ENCODE measurements at regions not wholly inside any gene's neighbourhood (a gene's known extent, or its start where the extent isn't known, plus 50 kb on each side); places are given as distances from the start of the nearest gene placed in this dataset.

DNA sequence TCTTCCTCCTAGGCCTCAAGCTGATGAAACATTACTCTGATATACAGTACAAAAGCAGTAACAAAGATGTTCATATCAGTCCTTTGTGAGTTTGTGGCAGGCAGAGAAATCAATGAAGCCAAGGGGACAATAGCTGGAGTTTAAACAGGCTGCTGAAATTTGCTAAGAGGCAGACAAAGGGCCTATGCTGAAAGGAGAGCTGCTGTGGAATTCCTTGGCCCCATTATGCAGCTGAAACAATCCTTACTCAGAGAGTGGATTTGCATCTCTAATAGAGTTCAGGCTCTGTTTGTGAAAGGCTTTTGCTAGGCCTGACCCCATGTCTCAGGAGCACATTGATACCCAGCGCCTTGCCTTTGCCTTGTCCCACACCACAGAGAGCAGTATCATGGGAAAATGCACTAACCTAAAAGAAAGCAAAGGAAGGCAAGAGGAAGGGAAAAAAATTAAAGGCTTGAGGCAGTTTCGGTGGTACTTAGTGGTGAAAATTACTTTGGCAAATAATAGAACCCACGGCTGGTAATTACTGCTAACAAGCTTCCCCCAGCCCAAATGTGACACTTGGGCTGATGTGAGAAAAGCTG is 195.0 kb upstream of the EPHA3 start:
- in situ Hi-C loops (cut with MboI), result no loop called here

DNA sequence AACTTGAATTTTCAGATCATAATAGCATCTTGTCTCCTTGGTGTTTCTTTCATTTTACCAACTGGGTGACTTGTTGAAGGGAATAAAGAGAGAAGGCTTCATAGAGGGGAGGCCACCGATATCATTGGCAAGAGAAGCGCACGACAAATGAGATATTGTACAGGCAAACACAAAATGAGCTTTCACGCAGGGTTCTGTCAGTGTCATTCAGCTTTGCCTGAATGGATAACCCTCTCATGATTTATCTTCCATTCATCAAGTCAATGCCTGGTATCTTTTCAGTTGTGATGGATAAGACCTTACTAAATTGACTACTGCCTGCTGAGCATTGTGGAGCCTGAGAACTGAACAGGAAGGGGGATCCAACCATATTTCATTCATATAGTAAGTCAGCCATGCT is 188.6 kb upstream of the EPHA3 start:
- no peak for ATAC-seq
- no peak for FAIRE-seq
- BruUV-seq (replicated peaks), result no TSS peak
- in situ Hi-C loops (cut with MboI), result no loop called here
- H3K27ac ChIP-seq (ENCODE audit: control insufficient read depth, insufficient read depth), result no peak overlapping the region
- H3K27me3 ChIP-seq (replicated peaks in 1 of 2; ENCODE audit: control insufficient read depth in 2 of 2, insufficient read depth in 2 of 2, low read length in 1 of 2), result no peaks in the 10 kb centered on the region
- intact Hi-C loops (cut with micrococcal nuclease; ENCODE audit: unreplicated experiment), result no loop called here
- ChIA-PET RAD21 (ENCODE audit: unreplicated experiment) (no interaction called here), POLR2A (no interaction called here), CTCF (no interaction called here), SMC1A (ENCODE audit: uncharacterized antibody, unreplicated experiment) (interaction anchor here (0.6 kb wide), 1 partner anchor 1136 kb away, joined by 3 read pairs; no protein-coding TSS in a partner anchor)
- H4K20me1 ChIP-seq (ENCODE audit: control insufficient read depth, insufficient read depth), result no peaks in the 10 kb centered on the region
- no peaks in the 10 kb centered on the region for H3K9me3 ChIP-seq (replicated peaks; ENCODE audit: control insufficient read depth, insufficient read depth, low read length)
- WGBS (ENCODE audit: insufficient coverage, insufficient replicate concordance, low lambda C conversion rate, missing lambda C conversion rate), result 86% methylated on average over 4 of the region's 4 CpGs
- H3K4me2 ChIP-seq (ENCODE audit: control insufficient read depth, insufficient read depth), result no peak overlapping the region
- no peak overlapping the region for H3K4me3 ChIP-seq
- H3K36me3 ChIP-seq (ENCODE audit: control insufficient read depth in 2 of 2, insufficient read depth in 2 of 2, low read length in 1 of 2), result no peaks in the 10 kb centered on the region
- no peak for DNase-seq (ENCODE audit: low read depth, low spot score)
- H3K4me1 ChIP-seq (ENCODE audit: control insufficient read depth, insufficient read depth, low read length), result no peaks in the 10 kb centered on the region
- no peaks in the 10 kb centered on the region for H3K79me2 ChIP-seq (ENCODE audit: control insufficient read depth, insufficient read depth, low read length)
- H3K9ac ChIP-seq (ENCODE audit: control insufficient read depth, insufficient read depth, low read length), result no peak overlapping the region
- no peak overlapping the region for H2AFZ ChIP-seq (ENCODE audit: control insufficient read depth, low read depth, low read length)
- TF ChIP-seq KLF5 (IDR thresholded peaks at IDR 0.05; ENCODE audit: partially characterized antibody) (no peak), STAT1 (conservative IDR thresholded peaks at IDR 0.05) (no peak), TAF1 (IDR thresholded peaks at IDR 0.05; ENCODE audit: borderline replicate concordance, low read depth, low read length) (no peak), ZBED1 (IDR thresholded peaks at IDR 0.05; ENCODE audit: borderline replicate concordance) (no peak), STAT3 (IDR thresholded peaks at IDR 0.05; ENCODE audit: low read depth, low read length) (no peak)
- TF ChIP-seq, protein P1, sequence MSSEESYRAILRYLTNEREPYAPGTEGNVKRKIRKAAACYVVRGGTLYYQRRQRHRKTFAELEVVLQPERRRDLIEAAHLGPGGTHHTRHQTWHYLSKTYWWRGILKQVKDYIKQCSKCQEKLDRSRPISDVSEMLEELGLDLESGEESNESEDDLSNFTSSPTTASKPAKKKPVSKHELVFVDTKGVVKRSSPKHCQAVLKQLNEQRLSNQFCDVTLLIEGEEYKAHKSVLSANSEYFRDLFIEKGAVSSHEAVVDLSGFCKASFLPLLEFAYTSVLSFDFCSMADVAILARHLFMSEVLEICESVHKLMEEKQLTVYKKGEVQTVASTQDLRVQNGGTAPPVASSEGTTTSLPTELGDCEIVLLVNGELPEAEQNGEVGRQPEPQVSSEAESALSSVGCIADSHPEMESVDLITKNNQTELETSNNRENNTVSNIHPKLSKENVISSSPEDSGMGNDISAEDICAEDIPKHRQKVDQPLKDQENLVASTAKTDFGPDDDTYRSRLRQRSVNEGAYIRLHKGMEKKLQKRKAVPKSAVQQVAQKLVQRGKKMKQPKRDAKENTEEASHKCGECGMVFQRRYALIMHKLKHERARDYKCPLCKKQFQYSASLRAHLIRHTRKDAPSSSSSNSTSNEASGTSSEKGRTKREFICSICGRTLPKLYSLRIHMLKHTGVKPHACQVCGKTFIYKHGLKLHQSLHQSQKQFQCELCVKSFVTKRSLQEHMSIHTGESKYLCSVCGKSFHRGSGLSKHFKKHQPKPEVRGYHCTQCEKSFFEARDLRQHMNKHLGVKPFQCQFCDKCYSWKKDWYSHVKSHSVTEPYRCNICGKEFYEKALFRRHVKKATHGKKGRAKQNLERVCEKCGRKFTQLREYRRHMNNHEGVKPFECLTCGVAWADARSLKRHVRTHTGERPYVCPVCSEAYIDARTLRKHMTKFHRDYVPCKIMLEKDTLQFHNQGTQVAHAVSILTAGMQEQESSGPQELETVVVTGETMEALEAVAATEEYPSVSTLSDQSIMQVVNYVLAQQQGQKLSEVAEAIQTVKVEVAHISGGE (CRISPR knock-in tag; IDR thresholded peaks at IDR 0.05), result no peak
- TF ChIP-seq, protein P2, sequence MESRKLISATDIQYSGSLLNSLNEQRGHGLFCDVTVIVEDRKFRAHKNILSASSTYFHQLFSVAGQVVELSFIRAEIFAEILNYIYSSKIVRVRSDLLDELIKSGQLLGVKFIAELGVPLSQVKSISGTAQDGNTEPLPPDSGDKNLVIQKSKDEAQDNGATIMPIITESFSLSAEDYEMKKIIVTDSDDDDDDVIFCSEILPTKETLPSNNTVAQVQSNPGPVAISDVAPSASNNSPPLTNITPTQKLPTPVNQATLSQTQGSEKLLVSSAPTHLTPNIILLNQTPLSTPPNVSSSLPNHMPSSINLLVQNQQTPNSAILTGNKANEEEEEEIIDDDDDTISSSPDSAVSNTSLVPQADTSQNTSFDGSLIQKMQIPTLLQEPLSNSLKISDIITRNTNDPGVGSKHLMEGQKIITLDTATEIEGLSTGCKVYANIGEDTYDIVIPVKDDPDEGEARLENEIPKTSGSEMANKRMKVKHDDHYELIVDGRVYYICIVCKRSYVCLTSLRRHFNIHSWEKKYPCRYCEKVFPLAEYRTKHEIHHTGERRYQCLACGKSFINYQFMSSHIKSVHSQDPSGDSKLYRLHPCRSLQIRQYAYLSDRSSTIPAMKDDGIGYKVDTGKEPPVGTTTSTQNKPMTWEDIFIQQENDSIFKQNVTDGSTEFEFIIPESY (IDR thresholded peaks at IDR 0.05), result no peak

More for the DNA sequence above, 195.0 kb upstream of the EPHA3 start:
- DNase-seq (ENCODE audit: low read depth, low spot score) (no peak), ATAC-seq (no peak), FAIRE-seq (no peak)
- no peak overlapping the region for H2AFZ ChIP-seq (ENCODE audit: control insufficient read depth, low read depth, low read length)
- H3K27me3 ChIP-seq (replicated peaks in 1 of 2; ENCODE audit: control insufficient read depth in 2 of 2, insufficient read depth in 2 of 2, low read length in 1 of 2), result no peaks in the 10 kb centered on the region
- RAD21 ChIA-PET (ENCODE audit: unreplicated experiment), result no interaction called here
- no peaks in the 10 kb centered on the region for H3K36me3 ChIP-seq (ENCODE audit: control insufficient read depth in 2 of 2, insufficient read depth in 2 of 2, low read length in 1 of 2)
- intact Hi-C loops (cut with micrococcal nuclease; ENCODE audit: unreplicated experiment), result no loop called here
- H3K4me2 ChIP-seq (ENCODE audit: control insufficient read depth, insufficient read depth), result no peak overlapping the region
- POLR2A ChIA-PET, result no interaction called here
- CTCF ChIA-PET, result no interaction called here
- 9% methylated on average over 3 of the region's 3 CpGs for WGBS (ENCODE audit: insufficient coverage, insufficient replicate concordance, low lambda C conversion rate, missing lambda C conversion rate)
- no TSS peak for BruUV-seq (replicated peaks)
- no peaks in the 10 kb centered on the region for H4K20me1 ChIP-seq (ENCODE audit: control insufficient read depth, insufficient read depth)
- TF ChIP-seq, protein P3, sequence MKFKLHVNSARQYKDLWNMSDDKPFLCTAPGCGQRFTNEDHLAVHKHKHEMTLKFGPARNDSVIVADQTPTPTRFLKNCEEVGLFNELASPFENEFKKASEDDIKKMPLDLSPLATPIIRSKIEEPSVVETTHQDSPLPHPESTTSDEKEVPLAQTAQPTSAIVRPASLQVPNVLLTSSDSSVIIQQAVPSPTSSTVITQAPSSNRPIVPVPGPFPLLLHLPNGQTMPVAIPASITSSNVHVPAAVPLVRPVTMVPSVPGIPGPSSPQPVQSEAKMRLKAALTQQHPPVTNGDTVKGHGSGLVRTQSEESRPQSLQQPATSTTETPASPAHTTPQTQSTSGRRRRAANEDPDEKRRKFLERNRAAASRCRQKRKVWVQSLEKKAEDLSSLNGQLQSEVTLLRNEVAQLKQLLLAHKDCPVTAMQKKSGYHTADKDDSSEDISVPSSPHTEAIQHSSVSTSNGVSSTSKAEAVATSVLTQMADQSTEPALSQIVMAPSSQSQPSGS (IDR thresholded peaks at IDR 0.05; ENCODE audit: low read length), result no peak
- TF ChIP-seq ZNF622 (IDR thresholded peaks at IDR 0.05), result no peak
- TF ChIP-seq MEF2A (IDR thresholded peaks at IDR 0.05; ENCODE audit: insufficient read depth, low read depth, low read length), result no peak
- no peak for TF ChIP-seq RELA (IDR thresholded peaks at IDR 0.05; ENCODE audit: borderline replicate concordance, partially characterized antibody)
- TF ChIP-seq SPI1 (IDR thresholded peaks at IDR 0.05; ENCODE audit: borderline replicate concordance, insufficient read depth, low read depth, low read length), result no peak
- TF ChIP-seq GATAD2B (conservative IDR thresholded peaks at IDR 0.05; ENCODE audit: low read depth), result no peak
- no peak for TF ChIP-seq TARDBP (IDR thresholded peaks at IDR 0.05; ENCODE audit: borderline replicate concordance)
- TF ChIP-seq BMI1 (IDR thresholded peaks at IDR 0.05; ENCODE audit: borderline replicate concordance), result no peak
- SMC1A ChIA-PET (ENCODE audit: uncharacterized antibody, unreplicated experiment), result no interaction called here
- no peaks in the 10 kb centered on the region for H3K4me1 ChIP-seq (ENCODE audit: control insufficient read depth, insufficient read depth, low read length)
- no peak overlapping the region for H3K4me3 ChIP-seq
- H3K27ac ChIP-seq (ENCODE audit: control insufficient read depth, insufficient read depth), result no peak overlapping the region
- no peaks in the 10 kb centered on the region for H3K79me2 ChIP-seq (ENCODE audit: control insufficient read depth, insufficient read depth, low read length)
- H3K9ac ChIP-seq (ENCODE audit: control insufficient read depth, insufficient read depth, low read length), result no peak overlapping the region
- H3K9me3 ChIP-seq (replicated peaks; ENCODE audit: control insufficient read depth, insufficient read depth, low read length), result no peaks in the 10 kb centered on the region

Data from GM12878 (cell line).